Vagina (tissue), 2 donors: ENCODE measurements at regions not wholly inside any gene's neighbourhood (a gene's known extent, or its start where the extent isn't known, plus 50 kb on each side); places are given as distances from the start of the nearest gene placed in this dataset.

Experiments used
- POLR2A ChIP-seq, 2 donors: fragments of 450-650 bp; IDR thresholded peaks; one replicate each; pipeline ENCODE4 v1.6.1; 2017; ENCODE audit warnings: antibody characterized with exemption in 2 of 2, mild to moderate bottlenecking in 2 of 2, moderate library complexity in 2 of 2
- POLR2AphosphoS5 ChIP-seq, 2 donors: sonication (generic); formaldehyde crosslinking; IDR thresholded peaks; one replicate each; pipeline ENCODE4 v1.9.0; 2017; ENCODE audit warnings: antibody characterized with exemption in 2 of 2, mild to moderate bottlenecking in 2 of 2, low read depth in 1 of 2; ENCODE audit not compliant: insufficient read depth in 1 of 2

DNA sequence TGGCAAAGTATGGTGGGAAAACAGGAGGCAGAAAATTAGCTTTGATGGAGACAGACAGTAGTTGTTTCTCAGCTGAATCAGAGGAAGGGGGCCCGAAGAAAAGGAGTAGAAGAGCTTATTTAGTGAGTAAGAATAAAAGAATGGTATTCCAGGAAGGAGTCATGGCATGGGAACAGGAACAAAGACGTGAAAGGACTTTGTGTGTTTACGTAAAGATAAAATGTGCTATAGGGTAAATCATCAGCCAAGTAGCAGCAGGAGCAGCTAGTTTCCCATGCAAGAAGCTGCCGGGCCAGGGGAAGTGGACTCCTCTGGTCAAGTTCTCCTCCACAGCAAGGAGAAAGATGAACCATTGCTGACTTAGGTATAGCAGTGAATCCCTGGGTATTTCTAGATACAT, 454.5 kb downstream of the HINT1 start:
- TF ChIP-seq POLR2A (IDR thresholded peaks at IDR 0.05) (no peak), POLR2AphosphoS5 (IDR thresholded peaks at IDR 0.05; ENCODE audit: insufficient read depth in 1 of 2, low read depth in 1 of 2) (no peak)
